ENCODE measurements at regions not wholly inside any gene's neighbourhood (a gene's known extent, or its start where the extent isn't known, plus 50 kb on each side); places are given as distances from the start of the nearest gene placed in this dataset.

GRCh38 chr5:165626161-165626560 lies 2120.7 kb downstream of the MAT2B start:
- POLR2A ChIA-PET: no interaction called here
- no peaks in the 10 kb centered on the region for H3K36me3 ChIP-seq (replicated peaks in 1 of 2; ENCODE audit: control extremely low read depth in 1 of 2, control insufficient read depth in 1 of 2, extremely low read depth in 1 of 2, insufficient read depth in 2 of 2, low read length in 1 of 2)
- no peak overlapping the region for H2AFZ ChIP-seq (ENCODE audit: insufficient read depth, low read depth, low read length, poor library complexity, severe bottlenecking)
- DNase-seq: no peak
- H3K27me3 ChIP-seq (replicated peaks in 1 of 4; ENCODE audit: control extremely low read depth in 1 of 4, control insufficient read depth in 3 of 4, insufficient read depth in 4 of 4, low read length in 3 of 4): no peaks in the 10 kb centered on the region
- no peaks in the 10 kb centered on the region for H3K9me3 Mint-ChIP-seq (ENCODE audit: insufficient read depth)
- H3K4me3 Mint-ChIP-seq: no peak overlapping the region
- CTCF ChIA-PET: interaction anchor here (0.6 kb wide), 1 partner anchor 843 kb away, joined by 3 read pairs; no protein-coding TSS in a partner anchor
- H3K27ac Mint-ChIP-seq: no peak overlapping the region
- H3K27me3 Mint-ChIP-seq: no peaks in the 10 kb centered on the region
- H4K20me1 ChIP-seq (ENCODE audit: control insufficient read depth, insufficient read depth, low read length, poor library complexity, severe bottlenecking): no peaks in the 10 kb centered on the region
- H3K9me3 ChIP-seq (ENCODE audit: control extremely low read depth in 1 of 3, control insufficient read depth in 2 of 3, insufficient read depth in 1 of 3, low read length in 2 of 3): no peaks in the 10 kb centered on the region
- TF ChIP-seq EZH2 (IDR thresholded peaks at IDR 0.05; ENCODE audit: borderline replicate concordance, insufficient read depth, low read depth, low read length, poor library complexity, severe bottlenecking) (no peak), CTCF (IDR thresholded peaks at IDR 0.05) (no peak)
- no peaks in the 10 kb centered on the region for H3K4me1 ChIP-seq (ENCODE audit: control insufficient read depth in 2 of 2, insufficient read depth in 2 of 2, low read length in 2 of 2)
- intact Hi-C loops (cut with micrococcal nuclease): no loop called here
- no peak overlapping the region for H3K27ac ChIP-seq (ENCODE audit: low read length in 2 of 2)
- no peak overlapping the region for H3K4me2 ChIP-seq (replicated peaks; ENCODE audit: low read depth, low read length, poor library complexity, severe bottlenecking)
- H3K4me1 Mint-ChIP-seq: no peaks in the 10 kb centered on the region
- no peaks in the 10 kb centered on the region for H3K79me2 ChIP-seq (ENCODE audit: control insufficient read depth, insufficient read depth, low read length)
- H3K4me3 ChIP-seq (ENCODE audit: control extremely low read depth in 1 of 5, extremely low read depth in 1 of 5, insufficient read depth in 1 of 5, low read depth in 2 of 5, low read length in 4 of 5): no peak overlapping the region
- no peak overlapping the region for H3K9ac ChIP-seq (ENCODE audit: low read length)
- ATAC-seq (ENCODE audit: low read depth): no peak

GRCh38 chr5:165627548-165628170 lies 2122.2 kb downstream of the MAT2B start:
- no peaks in the 10 kb centered on the region for H3K9me3 Mint-ChIP-seq (ENCODE audit: insufficient read depth)

More at GRCh38 chr5:165627548-165628170, 2122.2 kb downstream of the MAT2B start:
- Histone ChIP-seq H2AFZ (ENCODE audit: insufficient read depth, low read depth, low read length, poor library complexity, severe bottlenecking) (no peak overlapping the region), H3K4me3 (ENCODE audit: control extremely low read depth in 1 of 5, extremely low read depth in 1 of 5, insufficient read depth in 1 of 5, low read depth in 2 of 5, low read length in 4 of 5) (no peak overlapping the region), H3K9ac (ENCODE audit: low read length) (no peak overlapping the region), H3K4me2 (replicated peaks; ENCODE audit: low read depth, low read length, poor library complexity, severe bottlenecking) (no peak overlapping the region), H3K79me2 (ENCODE audit: control insufficient read depth, insufficient read depth, low read length) (no peaks in the 10 kb centered on the region), H4K20me1 (ENCODE audit: control insufficient read depth, insufficient read depth, low read length, poor library complexity, severe bottlenecking) (no peaks in the 10 kb centered on the region), H3K27ac (ENCODE audit: low read length in 2 of 2) (no peak overlapping the region), H3K9me3 (ENCODE audit: control extremely low read depth in 1 of 3, control insufficient read depth in 2 of 3, insufficient read depth in 1 of 3, low read length in 2 of 3) (no peaks in the 10 kb centered on the region), H3K4me1 (ENCODE audit: control insufficient read depth in 2 of 2, insufficient read depth in 2 of 2, low read length in 2 of 2) (no peaks in the 10 kb centered on the region), H3K27me3 (replicated peaks in 1 of 4; ENCODE audit: control extremely low read depth in 1 of 4, control insufficient read depth in 3 of 4, insufficient read depth in 4 of 4, low read length in 3 of 4) (no peaks in the 10 kb centered on the region), H3K36me3 (replicated peaks in 1 of 2; ENCODE audit: control extremely low read depth in 1 of 2, control insufficient read depth in 1 of 2, extremely low read depth in 1 of 2, insufficient read depth in 2 of 2, low read length in 1 of 2) (no peaks in the 10 kb centered on the region)
- no peak overlapping the region for H3K4me3 Mint-ChIP-seq
- WGBS (ENCODE audit: insufficient coverage): 100% methylated on average over 7 of the region's 8 CpGs
- POLR2A ChIA-PET: no interaction called here
- intact Hi-C loops (cut with micrococcal nuclease): no loop called here
- H3K27ac Mint-ChIP-seq: no peak overlapping the region
- no peak for DNase-seq
- no peak for TF ChIP-seq EZH2 (IDR thresholded peaks at IDR 0.05; ENCODE audit: borderline replicate concordance, insufficient read depth, low read depth, low read length, poor library complexity, severe bottlenecking)
- TF ChIP-seq CTCF (IDR thresholded peaks at IDR 0.05): no peak
- no peaks in the 10 kb centered on the region for H3K4me1 Mint-ChIP-seq
- H3K27me3 Mint-ChIP-seq: no peaks in the 10 kb centered on the region
- no peak for ATAC-seq (ENCODE audit: low read depth)
- CTCF ChIA-PET: no interaction called here
